ENCODE measurements at regions not wholly inside any gene's neighbourhood (a gene's known extent, or its start where the extent isn't known, plus 50 kb on each side); places are given as distances from the start of the nearest gene placed in this dataset.

- Histone ChIP-seq H3K9me3 (ENCODE audit: control insufficient read depth, insufficient read depth, low read length) (no peaks in the 10 kb centered on the region), H3K4me3 (ENCODE audit: low read depth, low read length) (no peak overlapping the region), H3K27ac (ENCODE audit: low read depth, low read length) (no peak overlapping the region), H3K27me3 (ENCODE audit: control insufficient read depth, insufficient read depth, low read length) (no peaks in the 10 kb centered on the region)
- no peak for DNase-seq (ENCODE audit: low read depth, low spot score)
- TF ChIP-seq CTCF (IDR thresholded peaks at IDR 0.05; ENCODE audit: low read depth, low read length), result no peak
- ChIA-PET CTCF (interaction anchor here (0.7 to 1.2 kb wide), 3 partner anchors 35 to 667 kb away, joined by 3 read pairs; no protein-coding TSS in a partner anchor), POLR2A (no interaction called here)
These were observed 60.5 kb upstream of the MLIP start for GRCh38 chr6:54050750-54051149.

GRCh38 chr6:54053881-54054391, 57.3 kb upstream of the MLIP start:
- no peaks in the 10 kb centered on the region for H3K9me3 ChIP-seq (ENCODE audit: control insufficient read depth, insufficient read depth, low read length)
- no peak for TF ChIP-seq CTCF (IDR thresholded peaks at IDR 0.05; ENCODE audit: low read depth, low read length)
- DNase-seq (ENCODE audit: low read depth, low spot score), result peak; percentile 65
- ChIA-PET CTCF (no interaction called here), POLR2A (interaction anchor here (0.7 kb wide), 1 partner anchor 1970 kb away, joined by 6 read pairs; no protein-coding TSS in a partner anchor)
- no peaks in the 10 kb centered on the region for H3K27me3 ChIP-seq (ENCODE audit: control insufficient read depth, insufficient read depth, low read length)
- H3K4me3 ChIP-seq (ENCODE audit: low read depth, low read length), result peak overlapping the region; percentile 29
- H3K27ac ChIP-seq (ENCODE audit: low read depth, low read length), result no peak overlapping the region

GRCh38 chr6:54056105-54056504, 55.1 kb upstream of the MLIP start:
- Histone ChIP-seq H3K9me3 (ENCODE audit: control insufficient read depth, insufficient read depth, low read length) (no peaks in the 10 kb centered on the region), H3K27me3 (ENCODE audit: control insufficient read depth, insufficient read depth, low read length) (no peaks in the 10 kb centered on the region), H3K27ac (ENCODE audit: low read depth, low read length) (no peak overlapping the region), H3K4me3 (ENCODE audit: low read depth, low read length) (no peak overlapping the region)
- no peak for TF ChIP-seq CTCF (IDR thresholded peaks at IDR 0.05; ENCODE audit: low read depth, low read length)
- DNase-seq (ENCODE audit: low read depth, low spot score), result no peak
- CTCF ChIA-PET, result no interaction called here
- POLR2A ChIA-PET, result no interaction called here

GRCh38 chr6:54057058-54057457, 54.2 kb upstream of the MLIP start:
- no peak for DNase-seq (ENCODE audit: low read depth, low spot score)
- ChIA-PET CTCF (no interaction called here), POLR2A (no interaction called here)
- no peaks in the 10 kb centered on the region for H3K27me3 ChIP-seq (ENCODE audit: control insufficient read depth, insufficient read depth, low read length)
- H3K27ac ChIP-seq (ENCODE audit: low read depth, low read length), result no peak overlapping the region
- H3K9me3 ChIP-seq (ENCODE audit: control insufficient read depth, insufficient read depth, low read length), result no peaks in the 10 kb centered on the region
- no peak overlapping the region for H3K4me3 ChIP-seq (ENCODE audit: low read depth, low read length)
- TF ChIP-seq CTCF (IDR thresholded peaks at IDR 0.05; ENCODE audit: low read depth, low read length), result no peak

- POLR2A ChIA-PET, result no interaction called here
- TF ChIP-seq CTCF (IDR thresholded peaks at IDR 0.05; ENCODE audit: low read depth, low read length), result no peak
- CTCF ChIA-PET, result no interaction called here
- no peak for DNase-seq (ENCODE audit: low read depth, low spot score)
- Histone ChIP-seq H3K27ac (ENCODE audit: low read depth, low read length) (no peak overlapping the region), H3K9me3 (ENCODE audit: control insufficient read depth, insufficient read depth, low read length) (no peaks in the 10 kb centered on the region), H3K27me3 (ENCODE audit: control insufficient read depth, insufficient read depth, low read length) (no peaks in the 10 kb centered on the region), H3K4me3 (ENCODE audit: low read depth, low read length) (no peak overlapping the region)
These were observed 53.0 kb upstream of the MLIP start for GRCh38 chr6:54058236-54058635.
